OCI-LY1 (cell line): ENCODE measurements at regions not wholly inside any gene's neighbourhood (a gene's known extent, or its start where the extent isn't known, plus 50 kb on each side); places are given as distances from the start of the nearest gene placed in this dataset.

ENCODE experiments used
- H2AFZ ChIP-seq: fragments of 200-600 bp; sonication (generic), shearing (Covaris generic); 2 replicates; pipeline ENCODE4 v1.6.0; 2014; ENCODE audit warnings: antibody characterized with exemption, mild to moderate bottlenecking, low read length
- H3F3A ChIP-seq: fragments of 200-600 bp; sonication (generic), shearing (Covaris generic); 2 replicates; pipeline ENCODE4 v1.6.0; 2014; ENCODE audit warnings: mild to moderate bottlenecking, antibody characterized with exemption, low read length, moderate library complexity; ENCODE audit not compliant: insufficient read depth
- H3K27ac ChIP-seq: fragments of 200-600 bp; sonication (generic); 2 replicates; pipeline ENCODE4 v1.5.1; 2014; ENCODE audit warnings: low read length, mixed run types, mild to moderate bottlenecking, low read depth; ENCODE audit not compliant: poor library complexity, severe bottlenecking
- H3K27me3 ChIP-seq: fragments of 200-600 bp; sonication (generic); 2 replicates; pipeline ENCODE4 v1.6.0; 2014; ENCODE audit warnings: antibody characterized with exemption, mild to moderate bottlenecking, low read length, moderate library complexity; ENCODE audit not compliant: insufficient read depth
- H3K36me3 ChIP-seq: fragments of 200-600 bp; sonication (generic); 2 replicates; pipeline ENCODE4 v1.6.1; 2014; ENCODE audit warnings: mild to moderate bottlenecking, antibody characterized with exemption, low read length, moderate library complexity, mixed read lengths; ENCODE audit not compliant: insufficient read depth
- H3K4me1 ChIP-seq: fragments of 200-600 bp; sonication (generic); 2 replicates; pipeline ENCODE4 v1.5.1; 2014; ENCODE audit warnings: mild to moderate bottlenecking, low read length, moderate library complexity; ENCODE audit not compliant: insufficient read depth, severe bottlenecking
- H3K4me2 ChIP-seq: fragments of 200-600 bp; sonication (generic), shearing (Covaris generic); 2 replicates; pipeline ENCODE4 v1.6.1; 2014; ENCODE audit warnings: low read length
- H3K4me3 ChIP-seq: fragments of 200-600 bp; sonication (generic); 2 replicates; pipeline ENCODE4 v1.5.1; 2014; ENCODE audit warnings: low read length, low read depth, mild to moderate bottlenecking, mixed read lengths; ENCODE audit not compliant: poor library complexity, severe bottlenecking
- H3K79me2 ChIP-seq: fragments of 200-600 bp; shearing (Covaris generic); 2 replicates; pipeline ENCODE4 v1.6.1; 2016; ENCODE audit warnings: mixed run types, low read length, mixed read lengths; ENCODE audit not compliant: insufficient read depth
- H3K9ac ChIP-seq: fragments of 200-600 bp; sonication (generic), shearing (Covaris generic); 2 replicates; pipeline ENCODE4 v1.6.1; 2014; ENCODE audit warnings: mild to moderate bottlenecking, low read length, mixed read lengths
- H3K9me2 ChIP-seq: fragments of 200-600 bp; sonication (generic), shearing (Covaris generic); 2 replicates; pipeline ENCODE4 v1.6.1; 2014; ENCODE audit warnings: low read depth, mild to moderate bottlenecking, low read length, mixed read lengths
- H3K9me3 ChIP-seq: fragments of 200-600 bp; shearing (Covaris generic); 2 replicates; pipeline ENCODE4 v1.6.1; 2014; ENCODE audit warnings: low read length, mixed read lengths
- H4K20me1 ChIP-seq: fragments of 200-600 bp; sonication (generic), shearing (Covaris generic); 2 replicates; pipeline ENCODE4 v1.6.0; 2016; ENCODE audit warnings: mild to moderate bottlenecking, low read length; ENCODE audit not compliant: insufficient read depth
- CTCF ChIP-seq: fragments of 200-600 bp; sonication (generic), shearing (Covaris generic); IDR thresholded peaks from 2 replicates; pipeline ENCODE4 v1.5.1; 2017; ENCODE audit warnings: mild to moderate bottlenecking, antibody characterized with exemption, low read length, moderate library complexity, mixed read lengths
- EZH2 ChIP-seq: fragments of 200-600 bp; sonication (generic), shearing (Covaris generic); IDR thresholded peaks from 2 replicates; pipeline ENCODE4 v1.8.0; 2017; ENCODE audit warnings: borderline replicate concordance, mixed run types, mild to moderate bottlenecking, antibody characterized with exemption, low read length, moderate library complexity, mixed read lengths

- Histone ChIP-seq H3K79me2 (no peaks in the 10 kb centered on the region), H4K20me1 (no peaks in the 10 kb centered on the region), H3K9me3 (no peaks in the 10 kb centered on the region), H3K27me3 (no peaks in the 10 kb centered on the region), H3K27ac (no peak overlapping the region), H3K9ac (no peak overlapping the region), H3K36me3 (no peaks in the 10 kb centered on the region), H3K9me2 (no peaks in the 10 kb centered on the region), H3F3A (no peaks in the 10 kb centered on the region), H3K4me1 (no peaks in the 10 kb centered on the region), H3K4me2 (no peak overlapping the region), H2AFZ (no peak overlapping the region), H3K4me3 (no peak overlapping the region)
- no peak for TF ChIP-seq EZH2
- TF ChIP-seq CTCF, result no peak
These were observed 711.2 kb upstream of the CDH7 start for GRCh38 chr18:65039578-65039977.

GRCh38 chr18:65035701-65036100 lies 715.1 kb upstream of the CDH7 start:
- Histone ChIP-seq H3K4me3 (no peak overlapping the region), H3F3A (no peaks in the 10 kb centered on the region), H3K9ac (no peak overlapping the region), H2AFZ (no peak overlapping the region), H3K4me2 (no peak overlapping the region), H3K27ac (no peak overlapping the region), H3K27me3 (no peaks in the 10 kb centered on the region), H3K9me2 (no peaks in the 10 kb centered on the region), H3K36me3 (no peaks in the 10 kb centered on the region), H3K79me2 (no peaks in the 10 kb centered on the region), H3K4me1 (no peaks in the 10 kb centered on the region), H4K20me1 (no peaks in the 10 kb centered on the region), H3K9me3 (no peaks in the 10 kb centered on the region)
- TF ChIP-seq EZH2 (no peak), CTCF (no peak)

- TF ChIP-seq CTCF (no peak), EZH2 (no peak)
- no peaks in the 10 kb centered on the region; the same call in 1 of the 2 replicates for H3K27me3 ChIP-seq
- H3F3A ChIP-seq, result no peaks in the 10 kb centered on the region
- H3K9ac ChIP-seq, result no peak overlapping the region
- H3K4me1 ChIP-seq, result no peaks in the 10 kb centered on the region
- H3K36me3 ChIP-seq, result no peaks in the 10 kb centered on the region
- H3K79me2 ChIP-seq, result no peaks in the 10 kb centered on the region
- no peak overlapping the region for H3K27ac ChIP-seq
- H3K4me3 ChIP-seq, result no peak overlapping the region
- no peaks in the 10 kb centered on the region for H4K20me1 ChIP-seq
- H3K9me3 ChIP-seq, result no peaks in the 10 kb centered on the region
- no peak overlapping the region for H2AFZ ChIP-seq
- H3K4me2 ChIP-seq, result no peak overlapping the region
- H3K9me2 ChIP-seq, result no peaks in the 10 kb centered on the region
These were observed 725.1 kb upstream of the CDH7 start for GRCh38 chr18:65025756-65026155.
